MCF 10A (cell line): ENCODE measurements at regions not wholly inside any gene's neighbourhood (a gene's known extent, or its start where the extent isn't known, plus 50 kb on each side); places are given as distances from the start of the nearest gene placed in this dataset.

ENCODE experiments used
- BruUV-seq: library from RNA; stranded (reverse); fragments of 400-500 nt; replicated peaks from 2 replicates; lab custom pipeline; 2021; lab: Mats Ljungman, UMichigan
- CTCF ChIA-PET: fragments of 300-600 bp; sonication (Branson Sonifier 250); formaldehyde crosslinking; extraction: SDS; loops from one replicate; lab custom pipeline; 2021; ENCODE audit warnings: antibody characterized with exemption, inconsistent platforms; lab: Yijun Ruan, JAX
- POLR2A ChIA-PET: fragments of 300-600, 350-650 bp; sonication (Branson Sonifier 250); formaldehyde crosslinking; extraction: SDS; loops from one replicate; lab custom pipeline; 2020; ENCODE audit warnings: antibody characterized with exemption, inconsistent platforms; lab: Yijun Ruan, JAX
- DNase-seq: peaks from one replicate; pipeline ENCODE4 v3.0.0-alpha.2; 2018; ENCODE audit not compliant: unreplicated experiment
- H3K27ac Mint-ChIP-seq: one replicate; pipeline ENCODE4 v1.8.0; 2022; ENCODE audit warnings: mild to moderate bottlenecking, low read depth, mixed read lengths; ENCODE audit not compliant: unreplicated experiment
- H3K27me3 Mint-ChIP-seq: one replicate; pipeline ENCODE4 v1.8.0; 2022; ENCODE audit warnings: mixed read lengths; ENCODE audit not compliant: insufficient read depth, unreplicated experiment
- H3K36me3 Mint-ChIP-seq: one replicate; pipeline ENCODE4 v1.8.0; 2022; ENCODE audit warnings: mild to moderate bottlenecking, moderate library complexity, mixed read lengths; ENCODE audit not compliant: insufficient read depth, unreplicated experiment
- H3K4me1 Mint-ChIP-seq: one replicate; pipeline ENCODE4 v1.8.0; 2022; ENCODE audit warnings: mixed read lengths; ENCODE audit not compliant: insufficient read depth, unreplicated experiment
- H3K4me3 Mint-ChIP-seq: one replicate; pipeline ENCODE4 v1.8.0; 2022; ENCODE audit warnings: mild to moderate bottlenecking, moderate library complexity, mixed read lengths; ENCODE audit not compliant: unreplicated experiment
- H3K9me3 Mint-ChIP-seq: one replicate; pipeline ENCODE4 v1.8.0; 2022; ENCODE audit warnings: mixed read lengths; ENCODE audit not compliant: unreplicated experiment
- intact Hi-C: fragments of 100-400 bp; cut with micrococcal nuclease; formaldehyde crosslinking; loops from 2 replicates; pipeline ENCODE4 v1.14.1; 2022
- TF ChIP-seq, protein P1 (sequence below): fragments of 200-600 bp; IDR thresholded peaks from one replicate; pipeline ENCODE4 v1.8.0; 2022; ENCODE audit warnings: antibody characterized with exemption, mild to moderate bottlenecking; ENCODE audit not compliant: unreplicated experiment

DNA sequence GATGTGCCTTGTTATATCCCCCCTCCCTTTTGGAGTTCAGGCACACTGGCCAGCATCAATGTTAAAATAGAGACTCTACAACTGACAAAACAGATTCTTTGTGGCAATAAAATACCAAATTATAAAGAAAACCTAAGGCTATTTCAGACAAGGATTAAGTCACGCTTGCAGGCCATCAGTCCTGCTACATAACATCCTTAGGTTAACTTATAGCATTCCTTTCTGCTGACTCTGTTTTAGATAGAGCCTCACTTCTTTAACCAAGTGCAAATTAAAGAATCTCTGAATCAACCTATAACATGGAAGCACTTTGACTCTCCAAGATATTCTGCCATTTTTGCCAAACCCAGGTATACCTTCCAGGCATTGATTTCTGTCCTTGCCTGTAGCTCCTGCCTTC, 784.6 kb downstream of the RNF144A start:
- no TSS peak for BruUV-seq
- Mint-ChIP-seq H3K27ac (no peak overlapping the region), H3K36me3 (no peaks in the 10 kb centered on the region), H3K27me3 (no peaks in the 10 kb centered on the region), H3K4me1 (peaks cover 2% of the 10 kb centered on the region), H3K9me3 (no peaks in the 10 kb centered on the region), H3K4me3 (no peak overlapping the region)
- TF ChIP-seq, protein P1, sequence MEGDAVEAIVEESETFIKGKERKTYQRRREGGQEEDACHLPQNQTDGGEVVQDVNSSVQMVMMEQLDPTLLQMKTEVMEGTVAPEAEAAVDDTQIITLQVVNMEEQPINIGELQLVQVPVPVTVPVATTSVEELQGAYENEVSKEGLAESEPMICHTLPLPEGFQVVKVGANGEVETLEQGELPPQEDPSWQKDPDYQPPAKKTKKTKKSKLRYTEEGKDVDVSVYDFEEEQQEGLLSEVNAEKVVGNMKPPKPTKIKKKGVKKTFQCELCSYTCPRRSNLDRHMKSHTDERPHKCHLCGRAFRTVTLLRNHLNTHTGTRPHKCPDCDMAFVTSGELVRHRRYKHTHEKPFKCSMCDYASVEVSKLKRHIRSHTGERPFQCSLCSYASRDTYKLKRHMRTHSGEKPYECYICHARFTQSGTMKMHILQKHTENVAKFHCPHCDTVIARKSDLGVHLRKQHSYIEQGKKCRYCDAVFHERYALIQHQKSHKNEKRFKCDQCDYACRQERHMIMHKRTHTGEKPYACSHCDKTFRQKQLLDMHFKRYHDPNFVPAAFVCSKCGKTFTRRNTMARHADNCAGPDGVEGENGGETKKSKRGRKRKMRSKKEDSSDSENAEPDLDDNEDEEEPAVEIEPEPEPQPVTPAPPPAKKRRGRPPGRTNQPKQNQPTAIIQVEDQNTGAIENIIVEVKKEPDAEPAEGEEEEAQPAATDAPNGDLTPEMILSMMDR = no peak
- intact Hi-C loops = no loop called here
- no peak for DNase-seq
- ChIA-PET CTCF (no interaction called here), POLR2A (no interaction called here)

DNA sequence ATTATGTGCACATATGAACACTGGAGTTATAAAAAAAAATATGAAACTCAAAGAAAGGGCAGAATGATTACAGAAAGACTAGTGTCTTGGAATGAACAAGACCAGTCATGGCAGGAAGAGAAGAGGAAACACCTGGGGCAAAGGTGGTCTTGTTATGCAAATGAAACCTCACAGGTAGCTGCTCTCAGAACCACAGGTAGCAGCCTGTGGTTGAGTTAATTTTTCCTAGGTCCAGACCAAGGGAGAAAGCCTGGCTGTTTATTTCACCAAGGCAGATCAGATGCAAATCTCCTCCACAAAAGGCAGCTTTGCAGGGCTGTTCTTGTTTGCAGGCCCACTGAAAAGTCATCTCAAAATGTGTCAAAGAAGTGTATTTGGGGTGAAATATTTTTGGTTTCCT, 785.8 kb downstream of the RNF144A start:
- intact Hi-C loops = no loop called here
- ChIA-PET POLR2A (interaction anchor here (1.4 kb wide), 1 partner anchor 11 kb away, joined by 5 read pairs; no protein-coding TSS in a partner anchor), CTCF (interaction anchor here (0.6 to 0.8 kb wide), 2 partner anchors 12 to 984 kb away, joined by 3 read pairs; no protein-coding TSS in a partner anchor)
- Mint-ChIP-seq H3K4me3 (no peak overlapping the region), H3K9me3 (no peaks in the 10 kb centered on the region), H3K36me3 (no peaks in the 10 kb centered on the region), H3K27me3 (no peaks in the 10 kb centered on the region), H3K4me1 (peaks cover 14% of the 10 kb centered on the region), H3K27ac (no peak overlapping the region)
- no TSS peak for BruUV-seq
- no peak for DNase-seq
- TF ChIP-seq, protein P1 = no peak

DNA sequence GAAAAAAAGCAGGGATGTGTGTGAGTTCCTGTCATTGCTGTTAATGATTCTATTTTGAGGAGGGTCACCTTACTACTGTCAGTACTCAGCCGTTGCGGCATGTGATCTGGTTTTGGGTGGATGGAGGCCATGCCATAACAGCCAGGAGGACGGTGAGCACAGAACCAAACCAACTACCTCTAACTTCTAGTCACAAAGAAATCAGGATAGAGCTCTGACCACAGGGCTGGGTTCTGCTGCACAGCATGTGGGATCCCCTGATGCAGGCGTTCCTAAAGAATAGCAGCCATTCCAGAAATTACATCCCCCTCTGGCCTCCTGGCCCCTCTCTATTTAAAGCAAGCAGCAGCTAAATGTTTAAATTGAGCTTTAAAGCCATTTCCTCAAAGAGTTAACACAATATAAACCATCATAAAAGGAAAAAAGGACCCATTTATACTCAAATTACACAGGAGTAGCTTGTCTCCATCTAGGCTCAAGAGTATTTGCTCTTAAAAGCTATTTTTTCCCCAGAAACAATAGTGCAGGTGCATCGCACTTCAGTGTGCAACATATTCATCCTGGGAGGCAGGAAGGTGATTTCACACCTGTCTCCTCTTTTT, 786.4 kb downstream of the RNF144A start:
- DNase-seq = no peak
- H3K27me3 Mint-ChIP-seq = no peaks in the 10 kb centered on the region
- TF ChIP-seq, protein P1 = no peak
- no TSS peak for BruUV-seq
- H3K27ac Mint-ChIP-seq = no peak overlapping the region
- no peak overlapping the region for H3K4me3 Mint-ChIP-seq
- intact Hi-C loops = no loop called here
- H3K4me1 Mint-ChIP-seq = peaks cover 17% of the 10 kb centered on the region
- CTCF ChIA-PET = interaction anchor here (0.8 kb wide), 1 partner anchor 983 kb away, joined by 3 read pairs; no protein-coding TSS in a partner anchor
- no peaks in the 10 kb centered on the region for H3K9me3 Mint-ChIP-seq
- no peaks in the 10 kb centered on the region for H3K36me3 Mint-ChIP-seq
- POLR2A ChIA-PET = interaction anchor here (1.4 kb wide), 1 partner anchor 11 kb away, joined by 5 read pairs; no protein-coding TSS in a partner anchor

DNA sequence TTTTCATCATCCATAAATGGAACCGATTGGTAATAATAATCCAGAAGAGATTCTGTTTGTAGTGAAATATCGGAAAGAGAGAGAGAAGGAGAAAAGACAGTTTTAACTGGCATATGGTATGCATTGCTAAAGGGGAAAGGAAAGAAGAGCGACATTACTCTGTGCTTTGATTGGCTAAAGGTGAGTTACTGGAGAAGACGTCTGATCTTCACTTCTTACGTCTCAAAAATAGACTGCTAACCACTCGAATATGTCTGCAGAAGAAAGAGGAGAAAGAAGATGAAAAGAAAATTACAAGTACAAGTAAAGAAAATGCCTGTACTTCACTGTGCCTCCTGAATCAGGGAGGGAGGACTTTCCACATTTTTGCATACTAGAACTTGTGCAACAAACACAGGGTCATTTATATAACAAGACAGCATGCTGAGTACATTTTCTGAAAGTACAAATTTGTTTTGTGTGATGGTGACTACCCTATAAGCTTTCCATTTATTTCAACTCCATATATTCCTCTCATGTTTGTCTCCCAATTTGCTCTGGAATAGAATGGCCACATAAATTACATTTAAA, 787.2 kb downstream of the RNF144A start:
- H3K9me3 Mint-ChIP-seq = no peaks in the 10 kb centered on the region
- no peak overlapping the region for H3K27ac Mint-ChIP-seq
- peaks cover 17% of the 10 kb centered on the region for H3K4me1 Mint-ChIP-seq
- no peak for DNase-seq
- ChIA-PET POLR2A (interaction anchor here (0.6 kb wide), 1 partner anchor 815 kb away, joined by 3 read pairs; no protein-coding TSS in a partner anchor), CTCF (no interaction called here)
- no peak overlapping the region for H3K4me3 Mint-ChIP-seq
- TF ChIP-seq, protein P1 = no peak
- no peaks in the 10 kb centered on the region for H3K27me3 Mint-ChIP-seq
- H3K36me3 Mint-ChIP-seq = no peaks in the 10 kb centered on the region
- BruUV-seq = no TSS peak
- intact Hi-C loops = no loop called here
